Activated T-cell treated with anti-CD3 and anti-CD28 coated beads for 24 hours (primary cell): ENCODE measurements at regions not wholly inside any gene's neighbourhood (a gene's known extent, or its start where the extent isn't known, plus 50 kb on each side); places are given as distances from the start of the nearest gene placed in this dataset.

Source experiments
- DNase-seq: peaks from one replicate; pipeline ENCODE4 v3.0.0-alpha.2; 2020; ENCODE audit warnings: low read depth

DNA sequence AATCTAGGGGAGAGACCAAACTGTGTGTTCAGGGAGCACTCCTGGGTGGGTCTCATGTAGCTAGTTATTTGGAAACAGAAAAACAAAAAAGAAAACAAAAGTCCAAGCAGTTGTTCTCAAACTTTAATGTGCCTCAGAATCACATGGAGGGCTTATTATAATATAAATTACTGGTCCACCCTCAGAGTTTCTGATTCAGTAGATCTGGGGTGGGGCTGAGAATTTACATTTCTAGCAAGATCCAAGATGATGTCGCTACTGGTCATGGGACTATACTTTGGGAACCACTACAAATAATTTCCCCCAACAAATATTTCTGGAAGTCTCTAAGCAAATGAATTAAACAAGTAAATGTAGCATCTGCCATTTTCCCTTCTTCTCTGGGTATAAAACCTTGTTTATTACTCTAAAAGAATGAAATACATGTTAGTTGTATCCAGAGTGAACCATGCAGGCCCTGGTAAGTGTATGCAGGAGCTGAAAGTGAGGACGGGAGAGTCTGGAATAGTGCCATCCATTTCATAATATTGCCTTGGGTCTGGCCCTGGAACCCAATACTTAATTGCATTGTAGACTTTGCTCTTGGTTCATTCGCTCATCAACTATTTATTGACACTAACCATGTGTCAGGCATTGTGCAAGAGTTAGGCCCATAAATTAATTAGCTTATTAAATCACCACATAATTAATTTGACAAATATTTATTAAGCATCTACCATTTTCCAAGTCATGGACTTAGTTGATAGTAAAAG is 490.8 kb downstream of the EPM2A start:
- no peak for DNase-seq

DNA sequence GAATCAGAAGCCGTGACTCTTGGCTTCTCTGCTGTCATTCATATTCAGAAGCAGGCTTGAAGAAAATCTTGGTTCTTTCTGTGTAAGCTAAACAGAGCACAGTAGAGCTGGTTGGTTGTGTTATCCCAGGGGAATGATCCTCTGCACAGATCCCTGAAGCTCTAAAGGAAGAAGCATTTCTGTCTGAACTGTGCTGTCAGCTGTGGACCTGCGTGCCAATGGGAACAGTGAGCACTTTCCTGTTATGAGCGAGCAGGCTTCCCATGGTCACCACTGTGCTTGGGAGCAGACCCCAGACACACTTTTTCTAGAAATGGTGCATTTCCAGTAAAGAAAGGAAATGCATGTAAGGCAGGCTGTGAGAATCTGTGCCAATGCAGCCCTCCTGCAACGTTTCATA is 490.2 kb downstream of the EPM2A start:
- no peak for DNase-seq

DNA sequence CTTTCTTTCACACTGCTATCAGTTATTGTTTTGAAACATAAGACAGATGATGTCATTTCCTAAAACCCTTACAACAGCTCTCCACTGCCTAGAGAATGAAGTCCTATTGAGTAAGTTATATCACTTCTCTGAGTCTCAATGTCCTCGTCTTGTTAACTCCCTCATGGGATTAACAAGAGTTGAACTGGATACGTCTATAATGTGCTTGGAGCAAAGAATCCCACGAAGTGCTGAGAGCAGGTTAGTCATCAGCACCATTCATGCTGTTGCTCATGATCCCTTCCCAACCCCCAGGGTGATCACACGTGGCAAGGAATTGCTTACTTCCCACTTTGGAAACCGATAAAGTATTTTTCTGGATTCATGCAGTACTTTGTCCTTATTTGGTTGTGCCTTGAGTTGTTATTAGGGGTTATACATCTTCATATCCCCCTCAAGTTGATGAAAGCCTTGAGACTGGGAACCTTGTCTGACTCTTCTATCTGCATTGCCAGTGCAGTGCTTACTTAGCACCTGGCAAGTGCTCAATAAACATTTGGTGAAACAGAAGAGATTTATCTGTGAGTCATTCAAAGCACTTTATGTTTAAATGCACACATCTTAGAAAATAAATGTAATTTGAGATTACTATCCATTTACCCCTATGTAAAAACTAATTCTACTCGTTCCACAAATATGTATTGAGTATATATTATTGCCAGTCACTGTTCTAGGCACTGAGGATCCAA is 487.5 kb downstream of the EPM2A start:
- DNase-seq: no peak

DNA sequence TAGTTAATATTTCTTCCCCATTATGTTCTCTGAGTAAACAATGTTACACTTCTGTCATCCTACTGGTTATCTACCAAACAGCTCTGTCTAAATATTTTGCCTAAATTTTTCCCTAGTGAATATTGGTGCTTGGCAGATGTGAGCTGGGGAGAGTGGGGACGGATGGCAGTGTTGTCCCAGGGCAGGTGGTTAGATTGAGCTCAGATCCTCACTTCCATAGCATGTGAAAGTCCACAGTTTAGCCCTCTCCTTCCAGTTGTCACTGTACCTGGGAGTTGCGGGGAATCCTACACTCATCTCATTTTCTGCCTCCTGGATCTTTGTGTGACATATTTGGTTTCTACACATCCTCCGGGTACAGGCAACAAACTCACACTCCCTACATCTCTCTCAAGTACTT is 484.9 kb downstream of the EPM2A start:
- DNase-seq: no peak

DNA sequence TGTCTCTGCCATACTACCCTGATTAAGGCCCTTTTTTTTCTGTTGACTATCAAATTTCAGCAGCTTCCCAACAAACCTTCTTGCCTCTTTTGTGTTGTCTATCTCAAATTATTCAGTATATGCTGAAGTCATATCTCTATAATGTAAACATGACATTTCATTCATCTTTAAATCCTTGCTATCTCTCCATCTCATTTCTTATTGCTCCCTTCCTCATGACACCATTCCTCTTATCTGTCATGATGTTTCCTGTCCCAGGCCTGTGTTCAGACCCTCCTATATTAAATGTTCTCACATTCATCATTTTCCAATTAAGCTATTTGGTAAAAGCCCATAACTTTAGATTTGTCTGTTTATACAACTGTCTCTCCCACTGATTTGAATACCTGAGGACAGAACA is 482.6 kb downstream of the EPM2A start:
- no peak for DNase-seq

DNA sequence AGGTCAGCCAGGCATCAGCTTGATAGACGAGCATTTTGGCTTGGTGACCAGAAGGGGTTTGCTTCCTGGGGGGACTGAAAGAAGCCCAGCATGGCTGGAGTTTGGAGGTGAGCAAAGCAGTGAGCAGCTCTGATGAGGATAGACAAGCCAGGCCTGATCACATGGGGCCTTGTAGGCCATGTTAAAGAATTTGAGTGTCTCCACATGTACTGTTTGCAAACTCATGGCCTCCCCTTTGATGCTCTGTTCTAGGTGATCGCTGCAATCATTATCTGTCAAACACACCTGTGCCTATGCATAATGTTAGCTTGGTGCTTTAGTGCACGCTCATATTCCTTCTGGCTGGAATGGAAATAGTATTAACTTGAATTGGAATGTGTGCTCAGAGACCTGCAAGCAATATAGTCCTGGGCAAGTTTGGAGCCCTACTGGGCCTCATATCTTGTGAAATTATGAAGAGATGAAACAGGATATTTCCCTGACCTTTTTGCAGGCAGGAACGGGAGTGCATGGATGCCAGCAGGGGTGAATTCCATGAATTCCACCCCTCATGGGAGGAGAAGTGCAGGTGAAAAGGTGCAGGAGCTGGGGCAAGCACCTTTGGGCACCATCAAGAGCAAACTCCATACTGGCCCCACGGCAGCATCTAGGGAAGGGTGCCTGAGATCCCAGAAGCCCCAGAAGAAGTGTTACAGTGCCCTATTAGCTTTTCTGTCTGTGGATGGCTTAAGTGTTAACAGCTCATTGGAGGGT is 480.5 kb downstream of the EPM2A start:
- DNase-seq: no peak

DNA sequence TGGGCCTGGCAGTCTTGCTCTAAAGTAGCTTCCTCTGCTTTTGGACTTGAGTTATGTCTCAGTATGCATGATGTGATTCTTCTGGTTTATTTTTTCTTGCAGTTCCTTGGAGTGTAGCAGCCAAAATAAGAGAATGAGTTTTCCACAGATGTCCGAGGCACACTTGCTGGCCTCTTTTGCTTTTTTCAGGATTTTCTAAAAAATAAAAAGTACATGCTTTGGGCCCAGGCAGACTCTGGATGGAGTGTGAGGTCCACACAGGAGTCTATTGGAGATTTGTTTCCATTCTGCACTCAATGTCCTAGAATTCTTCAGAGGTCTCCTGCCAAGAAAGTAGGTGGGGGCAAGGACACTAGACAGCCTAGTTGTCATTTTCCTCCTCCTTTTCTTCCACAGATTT is 477.6 kb downstream of the EPM2A start:
- DNase-seq: no peak

DNA sequence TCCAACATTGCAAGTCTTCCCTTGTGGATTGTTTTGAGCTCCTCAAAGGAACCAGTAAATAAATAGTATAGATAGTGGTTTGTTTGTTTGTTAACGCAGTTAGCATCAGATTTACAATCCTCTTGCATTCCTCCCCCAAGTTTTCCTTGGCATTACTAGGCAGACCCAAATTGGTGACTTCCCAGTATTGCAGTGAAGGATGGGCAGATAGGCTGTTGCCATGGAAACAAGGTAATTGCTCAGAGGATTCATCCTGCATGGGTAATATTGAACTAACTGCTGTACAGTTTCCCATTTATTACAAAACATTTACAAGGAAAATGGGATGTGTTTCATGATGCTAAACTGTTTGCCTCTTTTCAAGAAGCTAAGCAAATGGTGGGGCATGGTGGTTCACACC is 477.2 kb downstream of the EPM2A start:
- DNase-seq: no peak

DNA sequence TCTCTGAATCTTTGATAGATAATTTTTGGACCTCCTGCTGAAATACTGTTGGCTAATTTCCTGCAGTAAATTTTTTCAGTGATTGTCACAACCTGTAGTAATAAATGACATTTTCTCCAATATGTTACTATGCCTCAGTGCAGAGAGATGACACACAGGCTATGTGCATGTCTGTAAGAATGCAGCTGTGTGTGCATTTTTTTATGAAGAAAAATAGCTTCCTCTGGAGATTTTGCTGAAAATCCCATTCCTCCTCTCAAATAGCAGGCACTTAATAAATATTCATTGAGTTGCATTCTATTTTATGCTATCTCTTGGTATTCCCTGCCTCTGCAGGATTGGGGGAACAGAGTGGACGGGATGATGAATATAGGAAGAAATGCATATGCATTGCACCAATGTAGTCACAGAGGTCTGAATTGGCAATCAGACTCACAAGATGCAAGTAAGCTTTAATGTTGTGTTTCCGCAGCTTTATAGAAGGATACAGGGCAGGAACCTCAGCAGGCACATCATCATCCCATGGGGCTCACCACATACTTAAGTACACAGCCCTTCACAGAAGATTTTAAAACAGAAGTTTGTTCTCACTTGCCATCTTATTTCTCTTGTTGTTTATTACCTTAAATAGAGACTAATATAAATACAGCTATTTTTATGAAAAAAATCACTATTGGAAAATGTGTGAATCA is 474.7 kb downstream of the EPM2A start:
- no peak for DNase-seq

DNA sequence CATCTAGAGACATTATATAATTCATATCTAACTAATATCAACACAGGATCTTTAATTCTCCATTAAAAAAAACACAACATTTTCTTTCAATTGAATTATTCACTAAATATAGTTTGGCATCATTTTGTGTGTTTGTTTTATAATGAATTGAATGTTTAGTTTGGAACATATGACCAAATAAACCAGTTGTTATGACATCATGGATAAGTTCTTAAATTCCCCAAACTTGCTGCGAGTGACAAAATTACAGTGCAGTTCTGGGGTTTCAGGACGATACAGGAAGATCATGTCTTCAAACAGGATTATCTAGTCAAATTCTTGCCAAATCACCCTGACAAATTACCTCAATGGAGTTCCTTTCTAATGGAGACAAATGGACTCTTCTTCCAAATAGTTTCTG is 473.6 kb downstream of the EPM2A start:
- DNase-seq: no peak

DNA sequence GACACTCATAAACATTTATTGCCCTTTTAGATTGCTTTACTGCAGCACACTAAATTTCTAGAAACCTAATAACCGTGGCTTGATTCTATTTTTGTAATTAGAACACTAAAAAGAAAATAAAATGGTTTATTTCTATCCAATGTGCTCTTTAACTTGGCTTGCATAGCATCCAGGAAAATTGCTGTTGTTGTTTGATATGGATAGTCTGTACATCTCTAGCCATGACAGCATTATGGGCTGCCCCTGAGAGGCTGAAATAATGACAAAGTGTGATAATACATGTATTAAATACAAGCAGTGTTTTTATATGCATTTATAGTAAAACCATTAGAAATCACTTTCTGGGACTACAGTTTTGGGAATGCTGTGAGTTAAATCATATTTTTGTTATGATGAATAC is 472.5 kb downstream of the EPM2A start:
- no peak for DNase-seq

DNA sequence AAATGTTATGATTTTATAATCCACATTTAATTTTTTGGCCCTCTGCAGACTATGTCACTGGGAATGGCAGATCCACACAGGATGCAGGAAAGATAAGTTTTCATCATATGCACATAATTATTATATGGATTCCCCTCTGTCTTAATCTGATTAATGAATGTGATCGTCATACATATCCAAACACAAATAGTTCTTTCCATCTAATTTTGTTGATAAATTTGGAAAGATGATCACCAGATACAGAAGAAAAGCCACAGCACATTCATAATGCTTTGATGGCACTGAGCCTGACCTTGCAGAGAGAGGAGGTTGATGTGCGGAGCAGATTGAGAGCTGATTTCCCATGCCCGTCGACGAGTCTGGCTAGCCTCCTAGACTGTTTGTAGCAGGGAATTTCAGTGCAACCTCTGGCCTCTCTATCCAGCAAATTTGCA is 471.5 kb downstream of the EPM2A start:
- DNase-seq: no peak

DNA sequence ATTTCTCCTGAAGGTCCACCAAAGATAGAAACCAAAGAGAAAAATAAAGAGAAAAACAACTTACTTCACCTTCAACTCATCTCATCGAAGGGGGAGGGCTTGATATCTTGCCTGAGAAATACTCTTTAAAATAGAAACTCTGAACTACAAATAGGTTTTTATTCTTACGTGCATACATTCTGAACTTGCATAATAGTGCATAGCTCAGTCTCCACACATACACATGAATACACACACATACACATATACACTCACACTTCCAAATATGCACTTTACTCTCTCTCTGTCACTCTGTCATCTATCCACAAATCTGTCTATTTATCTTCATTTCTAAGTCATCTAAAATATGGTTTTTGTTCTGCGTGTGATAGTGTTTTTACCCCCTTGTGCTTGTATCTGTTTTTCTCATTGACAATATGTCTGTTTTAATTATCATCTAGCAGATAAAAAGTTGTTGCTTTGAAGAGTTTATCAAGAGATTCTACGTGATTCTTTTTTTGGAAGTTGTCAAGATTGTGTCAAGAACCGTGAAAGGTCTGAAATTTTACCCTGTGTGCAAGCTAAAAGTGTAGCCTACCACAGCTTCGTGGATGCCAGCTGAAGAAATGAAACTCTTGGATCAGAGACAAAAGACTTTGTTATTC is 468.8 kb downstream of the EPM2A start:
- DNase-seq: no peak

DNA sequence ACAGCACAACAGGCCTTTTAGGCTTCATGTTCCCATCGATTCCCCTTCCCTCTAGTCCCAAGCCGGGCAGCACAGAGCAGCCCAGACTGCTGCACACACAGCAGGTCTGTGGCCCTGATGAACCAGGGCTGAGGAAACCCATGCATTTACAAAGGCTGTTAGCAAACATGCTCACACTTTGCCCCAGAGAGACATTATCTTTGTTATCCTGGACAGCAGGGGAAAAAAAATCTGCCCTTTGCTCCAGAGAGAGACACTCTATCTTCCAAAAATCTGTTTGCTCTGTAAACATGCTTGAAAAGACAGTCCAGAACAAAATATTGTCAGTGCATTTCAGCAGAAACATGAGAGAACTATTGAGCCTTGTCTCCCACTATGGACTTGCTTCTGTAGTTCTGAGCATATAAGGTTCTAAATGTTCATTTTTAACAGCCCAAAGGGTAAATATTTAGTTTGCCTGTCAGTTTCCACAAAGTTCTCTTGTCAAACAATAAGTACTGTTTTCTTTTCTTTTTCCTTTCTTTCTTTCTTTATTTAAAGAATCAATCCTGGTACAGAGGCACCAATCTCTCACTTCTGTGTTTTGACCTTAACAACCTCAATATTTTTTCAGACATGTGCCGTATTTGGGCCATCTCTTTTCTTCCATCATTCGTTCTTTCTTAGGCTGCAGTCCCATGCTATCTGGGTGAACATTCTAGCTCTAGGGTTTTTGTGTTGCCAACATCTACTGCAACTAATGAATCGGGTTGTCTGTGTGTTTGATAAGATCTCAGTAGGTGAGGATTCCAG is 468.0 kb downstream of the EPM2A start:
- no peak for DNase-seq

DNA sequence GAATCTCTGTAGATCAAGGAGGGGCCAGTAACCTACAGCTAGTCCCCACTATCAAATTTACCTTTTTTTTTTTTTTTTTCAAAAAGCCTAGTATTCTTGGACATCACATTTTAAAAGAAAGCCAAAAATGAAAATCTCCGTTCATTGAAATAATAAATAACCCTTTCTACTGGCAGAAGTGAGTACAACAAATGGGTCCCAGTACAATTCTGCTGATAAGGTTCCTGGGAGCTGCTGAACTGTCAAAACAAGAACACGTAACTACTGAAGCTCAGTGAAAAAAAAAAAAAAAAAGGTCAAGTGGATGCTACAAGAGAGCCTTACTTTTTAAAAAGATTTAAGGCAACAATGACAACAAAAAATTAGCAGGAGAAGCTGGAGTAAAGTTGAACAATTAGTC is 464.9 kb downstream of the EPM2A start:
- no peak for DNase-seq

DNA sequence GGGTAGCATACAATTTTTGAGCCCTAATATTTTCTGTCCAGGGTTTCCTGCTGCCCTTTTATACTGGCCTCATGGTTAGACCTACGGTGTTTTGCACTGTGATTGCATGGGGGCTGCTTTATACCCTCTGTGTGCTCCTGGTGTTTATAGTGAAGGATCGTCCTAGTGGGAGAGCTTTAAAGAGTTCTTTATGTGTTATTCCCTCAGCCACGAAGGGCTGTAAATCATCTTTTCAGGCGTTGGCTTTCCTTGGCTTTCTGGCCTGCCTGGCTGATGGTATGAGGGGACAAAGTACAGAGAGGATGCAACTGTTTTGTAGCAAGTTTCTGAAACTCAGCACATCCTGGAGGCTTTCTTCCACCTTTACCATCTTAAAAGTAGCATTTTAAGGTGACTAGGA is 464.3 kb downstream of the EPM2A start:
- DNase-seq: no peak

DNA sequence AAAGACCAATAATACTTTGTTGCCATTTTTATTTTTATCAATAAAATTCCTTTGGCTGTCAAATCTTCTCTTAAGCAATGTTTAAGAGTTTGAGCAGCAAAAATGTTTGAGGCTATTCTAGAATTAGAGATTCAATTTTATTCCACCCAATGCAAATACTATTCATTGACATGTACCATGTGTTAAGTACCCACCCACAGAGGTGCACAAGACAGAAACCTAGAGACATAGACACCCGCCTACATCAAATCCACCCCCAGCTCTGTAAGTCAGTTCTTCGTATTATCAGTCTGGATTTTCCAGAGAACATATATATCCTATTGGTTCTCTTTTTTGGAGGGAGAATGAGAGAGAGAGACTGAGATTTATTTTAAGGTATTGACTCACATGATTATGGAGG is 463.7 kb downstream of the EPM2A start:
- no peak for DNase-seq

DNA sequence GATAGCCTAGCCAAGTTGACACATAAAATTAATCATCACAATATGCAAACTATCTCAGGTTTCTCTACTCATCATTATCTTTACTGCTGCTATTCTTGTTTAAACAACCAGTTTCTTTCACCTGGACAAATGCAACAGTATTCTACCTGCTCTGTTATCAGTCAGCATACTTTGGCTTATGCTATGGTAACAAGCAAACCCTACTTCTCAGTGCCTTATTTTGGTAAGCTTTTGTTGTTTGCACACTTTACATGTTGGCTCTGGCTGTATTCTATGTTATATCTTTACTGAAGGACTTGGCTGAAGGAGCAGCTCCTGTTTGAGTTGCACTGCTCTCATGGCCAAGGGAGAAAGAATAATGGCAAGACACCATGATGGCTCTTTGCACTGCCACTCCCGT is 463.1 kb downstream of the EPM2A start:
- DNase-seq: no peak

DNA sequence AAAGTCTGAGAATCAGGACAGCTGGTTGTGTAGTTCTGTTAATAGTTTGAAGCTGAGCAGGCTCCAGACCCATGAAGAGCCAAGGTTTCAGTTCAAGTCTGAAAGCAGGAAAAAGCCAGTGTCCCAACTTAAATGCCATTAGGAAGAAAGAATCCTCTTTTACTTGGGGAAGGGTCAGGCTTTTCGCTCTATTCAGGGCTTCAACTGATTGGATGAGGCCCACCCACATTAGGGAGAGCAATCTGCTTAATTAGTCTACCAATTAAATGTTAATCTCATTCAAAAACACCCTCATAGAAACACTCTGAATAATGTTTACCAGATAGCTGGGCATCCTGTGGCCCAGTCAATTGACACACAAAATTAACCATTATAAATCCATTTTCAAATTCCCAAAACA is 462.2 kb downstream of the EPM2A start:
- no peak for DNase-seq

DNA sequence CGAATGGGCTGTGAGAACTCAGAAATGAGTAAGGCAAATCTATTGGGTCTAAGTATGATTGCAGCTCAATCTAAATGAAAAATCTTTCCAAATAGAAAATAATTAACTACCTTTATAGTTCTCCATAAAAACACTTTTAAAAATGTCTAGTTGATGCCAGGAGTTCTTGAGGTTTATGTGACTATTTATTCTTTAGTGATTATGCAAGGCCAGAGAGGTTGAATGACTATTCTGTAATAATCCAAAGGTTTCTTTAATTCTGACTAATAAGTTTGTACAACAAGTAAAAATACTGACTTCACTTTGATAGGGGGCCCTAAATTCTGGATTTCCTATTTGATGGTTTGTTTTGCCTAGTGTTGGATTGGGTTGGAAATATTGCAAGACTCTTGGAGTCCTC is 461.2 kb downstream of the EPM2A start:
- no peak for DNase-seq

DNA sequence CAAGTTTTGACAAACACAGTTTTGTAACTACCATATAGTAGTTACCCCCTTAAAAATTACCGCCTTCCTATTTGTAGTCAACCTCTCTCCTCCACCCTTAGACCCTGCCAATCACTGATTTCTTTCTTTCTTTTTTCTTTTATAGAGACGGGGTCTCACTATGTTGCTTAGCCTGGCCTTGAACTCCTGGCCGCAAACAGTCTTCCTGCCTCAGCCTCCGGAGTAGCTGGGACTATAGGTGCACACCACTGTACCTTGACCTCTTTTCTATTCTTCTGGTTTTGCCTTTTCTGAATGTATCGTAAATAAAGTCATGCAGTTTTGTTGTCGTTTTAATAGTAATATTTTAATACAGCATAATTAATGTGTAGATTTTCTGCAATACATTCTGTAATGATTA is 460.3 kb downstream of the EPM2A start:
- DNase-seq: no peak
